ENCODE measurements at regions not wholly inside any gene's neighbourhood (a gene's known extent, or its start where the extent isn't known, plus 50 kb on each side); places are given as distances from the start of the nearest gene placed in this dataset.

DNA sequence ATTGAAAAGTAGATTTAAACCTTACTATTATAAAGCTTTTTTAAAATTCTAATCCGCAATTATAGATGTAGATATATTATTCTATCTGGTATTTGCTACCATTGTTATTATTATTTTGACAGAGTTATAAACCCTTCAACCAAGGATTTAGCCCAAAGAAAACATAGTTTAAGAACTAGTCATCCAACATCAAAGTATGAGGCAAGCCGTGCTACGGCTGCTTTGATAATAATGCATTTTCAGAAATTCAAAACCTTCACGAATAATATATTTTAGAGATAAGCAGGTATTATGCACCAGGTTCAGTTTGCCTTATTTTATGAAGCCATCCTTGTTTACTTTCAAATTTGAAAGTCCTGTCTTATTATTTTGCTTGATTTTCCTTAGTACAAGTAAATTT, 1501.7 kb downstream of the RAPGEF2 start:
- Mint-ChIP-seq H3K4me1 (no peaks in the 10 kb centered on the region), H3K27me3 (ENCODE audit: low read depth) (no peaks in the 10 kb centered on the region), H3K4me3 (no peak overlapping the region), H3K9me3 (peaks cover 6% of the 10 kb centered on the region; the same call in 1 of the 2 replicates), H3K36me3 (no peaks in the 10 kb centered on the region), H3K27ac (no peak overlapping the region)
- DNase-seq (ENCODE audit: low spot score) = no peak
- TF ChIP-seq, protein P1, sequence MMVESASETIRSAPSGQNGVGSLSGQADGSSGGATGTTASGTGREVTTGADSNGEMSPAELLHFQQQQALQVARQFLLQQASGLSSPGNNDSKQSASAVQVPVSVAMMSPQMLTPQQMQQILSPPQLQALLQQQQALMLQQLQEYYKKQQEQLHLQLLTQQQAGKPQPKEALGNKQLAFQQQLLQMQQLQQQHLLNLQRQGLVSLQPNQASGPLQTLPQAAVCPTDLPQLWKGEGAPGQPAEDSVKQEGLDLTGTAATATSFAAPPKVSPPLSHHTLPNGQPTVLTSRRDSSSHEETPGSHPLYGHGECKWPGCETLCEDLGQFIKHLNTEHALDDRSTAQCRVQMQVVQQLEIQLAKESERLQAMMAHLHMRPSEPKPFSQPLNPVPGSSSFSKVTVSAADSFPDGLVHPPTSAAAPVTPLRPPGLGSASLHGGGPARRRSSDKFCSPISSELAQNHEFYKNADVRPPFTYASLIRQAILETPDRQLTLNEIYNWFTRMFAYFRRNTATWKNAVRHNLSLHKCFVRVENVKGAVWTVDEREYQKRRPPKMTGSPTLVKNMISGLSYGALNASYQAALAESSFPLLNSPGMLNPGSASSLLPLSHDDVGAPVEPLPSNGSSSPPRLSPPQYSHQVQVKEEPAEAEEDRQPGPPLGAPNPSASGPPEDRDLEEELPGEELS (CRISPR knock-in tag; IDR thresholded peaks at IDR 0.05) = no peak
- TF ChIP-seq, protein P2, sequence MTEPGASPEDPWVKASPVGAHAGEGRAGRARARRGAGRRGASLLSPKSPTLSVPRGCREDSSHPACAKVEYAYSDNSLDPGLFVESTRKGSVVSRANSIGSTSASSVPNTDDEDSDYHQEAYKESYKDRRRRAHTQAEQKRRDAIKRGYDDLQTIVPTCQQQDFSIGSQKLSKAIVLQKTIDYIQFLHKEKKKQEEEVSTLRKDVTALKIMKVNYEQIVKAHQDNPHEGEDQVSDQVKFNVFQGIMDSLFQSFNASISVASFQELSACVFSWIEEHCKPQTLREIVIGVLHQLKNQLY (CRISPR knock-in tag; IDR thresholded peaks at IDR 0.05) = no peak
- no peak for TF ChIP-seq RELA (CRISPR knock-in tag; IDR thresholded peaks at IDR 0.05; ENCODE audit: borderline replicate concordance)
- TF ChIP-seq ATF1 (CRISPR knock-in tag; IDR thresholded peaks at IDR 0.05) = no peak
- no peak for TF ChIP-seq MYBL2 (CRISPR knock-in tag; IDR thresholded peaks at IDR 0.05)
- TF ChIP-seq ATF6 (CRISPR knock-in tag; IDR thresholded peaks at IDR 0.05) = no peak
- TF ChIP-seq, protein P3, sequence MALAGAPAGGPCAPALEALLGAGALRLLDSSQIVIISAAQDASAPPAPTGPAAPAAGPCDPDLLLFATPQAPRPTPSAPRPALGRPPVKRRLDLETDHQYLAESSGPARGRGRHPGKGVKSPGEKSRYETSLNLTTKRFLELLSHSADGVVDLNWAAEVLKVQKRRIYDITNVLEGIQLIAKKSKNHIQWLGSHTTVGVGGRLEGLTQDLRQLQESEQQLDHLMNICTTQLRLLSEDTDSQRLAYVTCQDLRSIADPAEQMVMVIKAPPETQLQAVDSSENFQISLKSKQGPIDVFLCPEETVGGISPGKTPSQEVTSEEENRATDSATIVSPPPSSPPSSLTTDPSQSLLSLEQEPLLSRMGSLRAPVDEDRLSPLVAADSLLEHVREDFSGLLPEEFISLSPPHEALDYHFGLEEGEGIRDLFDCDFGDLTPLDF (CRISPR knock-in tag; IDR thresholded peaks at IDR 0.05) = no peak
- no peak for TF ChIP-seq ELF4 (CRISPR knock-in tag; IDR thresholded peaks at IDR 0.05; ENCODE audit: low read depth)
- TF ChIP-seq PRDM15 (CRISPR knock-in tag; IDR thresholded peaks at IDR 0.05) = no peak
- no peak for TF ChIP-seq HMGXB4 (CRISPR knock-in tag; IDR thresholded peaks at IDR 0.05)
- TF ChIP-seq NFE2L1 (CRISPR knock-in tag; IDR thresholded peaks at IDR 0.05) = no peak
- no peak for TF ChIP-seq TP53 (CRISPR knock-in tag; IDR thresholded peaks at IDR 0.05)
- no peak for TF ChIP-seq CDX4 (CRISPR knock-in tag; IDR thresholded peaks at IDR 0.05; ENCODE audit: borderline replicate concordance)
- no peak for TF ChIP-seq ESRRA (CRISPR knock-in tag; IDR thresholded peaks at IDR 0.05; ENCODE audit: borderline replicate concordance)
- TF ChIP-seq OVOL2 (CRISPR knock-in tag; IDR thresholded peaks at IDR 0.05; ENCODE audit: borderline replicate concordance) = no peak
- no peak for TF ChIP-seq ZNF423 (CRISPR knock-in tag; IDR thresholded peaks at IDR 0.05)
- no peak for TF ChIP-seq ZNF671 (CRISPR knock-in tag; IDR thresholded peaks at IDR 0.05)
- TF ChIP-seq JUN (CRISPR knock-in tag; IDR thresholded peaks at IDR 0.05) = no peak
- no peak for TF ChIP-seq EMX1 (CRISPR knock-in tag; IDR thresholded peaks at IDR 0.05)
- TF ChIP-seq ZNF263 (CRISPR knock-in tag; IDR thresholded peaks at IDR 0.05; ENCODE audit: low read depth) = no peak
- POLR2A ChIA-PET = no interaction called here
- CTCF ChIA-PET = no interaction called here
- no peak for ATAC-seq

All from WTC11 (cell line).